ENCODE measurements at regions not wholly inside any gene's neighbourhood (a gene's known extent, or its start where the extent isn't known, plus 50 kb on each side); places are given as distances from the start of the nearest gene placed in this dataset.
"Not testable (repeated sequence)": the region's sequence is repeated elsewhere in the genome, so short reads cannot be mapped to it uniquely, and the experiment has no call there.

- no peak for DNase-seq (ENCODE audit: low spot score)
Measured at GRCh38 chr3:182508919-182509711, 284.2 kb upstream of the ATP11B start.

DNA sequence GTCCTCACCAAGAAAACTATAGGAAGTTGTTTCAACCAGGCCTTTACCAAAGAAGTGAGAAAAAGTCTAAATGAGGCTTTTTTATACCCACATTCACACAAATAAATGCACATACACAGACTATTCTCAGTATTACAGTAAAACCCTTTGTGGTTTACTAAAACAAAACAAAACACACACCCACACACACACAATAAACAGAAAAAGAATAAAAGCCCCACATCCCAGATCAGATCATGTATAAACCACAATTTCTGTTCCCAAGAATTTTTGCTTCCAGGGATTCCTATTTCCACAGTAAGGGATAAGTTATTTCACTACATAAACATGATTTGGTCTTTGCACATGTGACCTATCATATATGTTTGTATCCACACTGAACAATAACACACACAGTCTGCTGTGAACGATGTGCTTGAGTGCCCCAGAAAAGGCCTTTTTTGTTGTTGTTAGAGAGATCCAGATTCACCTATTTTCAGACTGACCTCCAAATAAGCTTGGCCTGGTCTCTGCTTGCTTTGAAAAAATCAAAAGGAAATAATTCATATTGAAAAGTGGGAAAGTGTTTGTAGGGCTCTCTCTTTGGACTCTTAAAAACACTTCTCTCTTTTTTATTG lies 283.4 kb upstream of the ATP11B start:
- no peak for DNase-seq (ENCODE audit: low spot score)

- DNase-seq (ENCODE audit: low spot score), result no peak
Measured at GRCh38 chr3:182514236-182514964, 278.9 kb upstream of the ATP11B start.

DNA sequence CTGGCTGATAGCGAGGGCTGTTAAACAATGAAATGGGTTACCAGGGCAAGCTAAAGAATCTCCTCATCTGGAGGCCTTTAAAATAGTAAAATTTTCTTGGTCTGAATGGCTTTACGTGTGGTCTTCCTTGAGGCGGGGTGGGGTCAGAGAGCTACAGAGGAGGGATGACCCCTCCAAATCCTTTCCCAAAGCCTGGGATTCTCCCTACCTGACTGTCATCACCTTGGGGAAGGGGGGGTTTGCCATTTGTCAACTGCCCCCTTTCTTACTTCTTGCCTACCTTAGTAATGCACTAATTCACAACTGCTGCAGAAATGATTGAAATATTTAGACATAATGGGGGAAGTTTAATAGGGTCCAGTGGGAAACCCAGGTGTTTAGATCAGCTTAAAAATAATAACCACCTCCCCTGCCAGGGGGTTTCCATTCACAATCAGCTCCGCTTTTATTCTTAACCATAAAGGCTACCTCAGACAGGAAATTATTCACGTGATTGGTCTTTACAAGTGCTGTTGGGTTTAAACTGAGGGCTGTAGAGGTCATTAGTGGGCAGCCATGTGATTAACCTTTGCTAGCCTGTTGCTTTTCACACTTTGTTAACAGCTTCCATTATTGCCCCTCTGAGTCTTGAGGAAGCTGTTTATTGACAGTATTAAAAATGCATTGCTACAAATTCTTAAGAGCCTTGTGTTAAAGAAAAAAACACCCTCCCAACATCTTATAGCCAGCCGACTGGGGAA lies 276.5 kb upstream of the ATP11B start:
- no peak for DNase-seq (ENCODE audit: low spot score)

DNA sequence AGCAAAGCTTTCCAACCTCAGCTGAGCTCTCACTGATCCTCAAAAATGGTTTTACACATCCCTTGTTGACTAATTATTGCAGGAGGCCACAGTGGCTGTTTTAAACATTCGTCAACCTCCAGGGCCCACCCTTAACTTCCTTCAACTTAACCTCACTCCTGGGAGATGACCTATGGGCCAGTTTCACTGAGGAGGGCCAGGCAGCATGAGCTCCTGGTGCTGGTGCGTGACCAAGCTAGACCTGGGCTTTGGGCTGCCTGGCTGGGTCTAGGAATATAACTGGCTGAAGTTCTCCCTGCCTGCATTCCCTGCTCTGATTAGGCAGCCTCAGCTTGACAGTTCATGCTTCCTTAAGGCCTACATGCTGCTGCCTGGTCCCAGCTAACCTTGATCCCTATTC lies 273.7 kb upstream of the ATP11B start:
- no peak for DNase-seq (ENCODE audit: low spot score)

GRCh38 chr3:182521339-182521738 lies 272.0 kb upstream of the ATP11B start:
- DNase-seq (ENCODE audit: low spot score), result no peak

DNA sequence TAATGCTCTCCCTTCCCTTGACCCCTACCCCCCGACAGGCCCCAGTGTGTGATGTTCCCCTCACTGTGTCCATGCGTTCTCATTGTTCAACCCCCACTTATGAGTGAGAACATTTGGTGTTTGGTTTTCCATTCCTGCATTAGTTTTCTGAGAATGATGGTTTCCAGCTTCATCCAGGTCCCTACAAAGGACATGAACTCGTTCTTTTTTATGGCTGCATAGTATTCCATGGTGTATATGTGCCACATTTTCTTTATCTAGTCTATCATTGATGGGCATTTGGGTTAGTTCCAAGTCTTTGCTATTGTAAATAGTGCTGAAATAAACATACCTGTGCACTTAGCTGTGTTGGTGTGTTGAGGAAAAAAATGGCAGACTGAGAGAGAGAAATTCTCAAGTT lies 269.9 kb upstream of the ATP11B start:
- not testable (repeated sequence) for DNase-seq (ENCODE audit: low spot score)

- DNase-seq (ENCODE audit: low spot score), result no peak
Measured at GRCh38 chr3:182523836-182524235, 269.5 kb upstream of the ATP11B start.

- DNase-seq (ENCODE audit: low spot score), result no peak
Measured at GRCh38 chr3:182524711-182525401, 268.4 kb upstream of the ATP11B start.

DNA sequence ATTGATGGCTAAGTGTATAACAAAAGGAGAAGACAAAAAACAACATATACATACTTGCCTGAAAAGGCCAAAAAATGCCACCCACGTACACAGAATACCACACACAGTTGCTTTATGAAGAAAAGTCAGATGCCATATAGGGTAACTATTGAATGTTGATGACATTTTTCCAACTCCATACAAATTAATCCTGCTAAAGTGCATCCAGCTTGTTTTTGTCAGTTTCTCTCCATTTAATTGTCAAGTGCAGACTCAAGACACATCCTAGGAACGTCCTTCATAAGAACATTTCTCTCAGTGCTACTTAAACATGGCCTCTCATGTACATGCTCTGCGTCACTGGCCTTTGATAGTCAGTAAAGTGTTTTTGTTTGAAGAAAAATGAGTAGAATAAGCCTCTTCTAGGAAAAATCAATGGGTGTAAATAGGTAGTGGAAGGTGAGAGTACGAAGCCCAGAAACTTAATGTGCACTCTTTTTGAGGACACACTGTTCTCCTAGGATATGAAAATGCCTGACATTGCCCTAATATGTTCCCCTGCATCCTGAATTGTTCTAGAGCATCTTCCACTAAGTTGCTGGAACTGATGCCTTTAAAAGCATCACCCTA lies 267.4 kb upstream of the ATP11B start:
- DNase-seq (ENCODE audit: low spot score), result no peak

DNA sequence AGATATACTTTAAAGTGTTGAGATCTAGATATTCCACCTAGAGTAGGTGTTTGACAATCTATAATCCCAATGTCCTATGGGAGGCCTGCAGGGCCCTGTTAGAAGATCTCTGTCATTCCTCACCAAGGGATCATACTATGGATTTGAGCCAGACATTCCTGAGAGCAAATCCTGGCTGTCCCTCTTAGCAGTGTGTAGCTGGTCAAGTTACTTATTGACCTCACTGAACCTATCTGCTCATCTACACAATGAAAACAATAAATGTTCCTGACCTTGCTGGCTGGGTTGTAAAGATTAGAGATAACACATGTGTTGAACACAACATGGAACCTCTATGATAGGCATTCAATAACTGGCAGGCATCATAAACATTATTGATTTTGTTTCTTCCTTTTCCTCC lies 265.6 kb upstream of the ATP11B start:
- DNase-seq (ENCODE audit: low spot score), result no peak

DNA sequence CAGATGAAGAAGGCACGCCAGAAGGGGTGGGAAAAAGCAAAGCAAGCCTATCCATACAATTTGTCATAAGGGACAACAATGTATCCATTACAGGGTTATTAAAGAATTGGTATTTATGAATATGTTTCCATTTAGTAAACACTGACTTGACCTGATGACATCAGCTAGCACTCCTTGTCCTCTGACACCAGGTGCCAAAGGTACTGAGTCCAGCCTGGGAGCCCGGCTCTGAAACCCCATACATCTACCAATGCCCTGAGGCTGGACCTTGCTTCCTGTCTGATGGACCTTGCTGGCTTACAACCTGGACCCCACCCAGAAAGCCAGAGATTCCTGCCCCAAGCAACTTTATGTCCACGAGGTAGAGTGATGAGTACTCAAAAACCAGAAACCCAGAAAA lies 263.0 kb upstream of the ATP11B start:
- DNase-seq (ENCODE audit: low spot score), result no peak

GRCh38 chr3:182533394-182533793 lies 259.9 kb upstream of the ATP11B start:
- DNase-seq (ENCODE audit: low spot score), result no peak

GRCh38 chr3:182544542-182544941 lies 248.8 kb upstream of the ATP11B start:
- DNase-seq (ENCODE audit: low spot score), result no peak

DNA sequence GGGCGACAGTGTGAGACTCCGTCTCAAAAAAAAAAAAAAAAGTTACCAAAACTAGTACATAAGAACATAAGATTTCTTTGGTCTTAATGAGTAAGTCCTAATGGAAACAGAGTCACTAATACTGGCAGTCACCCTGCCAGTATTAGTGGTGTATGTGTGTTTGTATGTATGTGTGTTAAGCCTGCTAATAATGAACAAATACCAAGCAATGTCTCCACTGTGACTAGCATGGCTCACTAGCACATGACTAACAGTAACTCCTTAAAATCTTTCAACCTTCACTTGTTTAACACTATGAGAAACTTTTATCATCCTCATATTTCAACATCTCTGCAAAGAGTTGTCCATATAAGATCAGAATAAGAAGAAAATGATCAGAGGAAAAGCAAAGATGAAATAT lies 231.0 kb upstream of the ATP11B start:
- DNase-seq (ENCODE audit: low spot score), result no peak

DNA sequence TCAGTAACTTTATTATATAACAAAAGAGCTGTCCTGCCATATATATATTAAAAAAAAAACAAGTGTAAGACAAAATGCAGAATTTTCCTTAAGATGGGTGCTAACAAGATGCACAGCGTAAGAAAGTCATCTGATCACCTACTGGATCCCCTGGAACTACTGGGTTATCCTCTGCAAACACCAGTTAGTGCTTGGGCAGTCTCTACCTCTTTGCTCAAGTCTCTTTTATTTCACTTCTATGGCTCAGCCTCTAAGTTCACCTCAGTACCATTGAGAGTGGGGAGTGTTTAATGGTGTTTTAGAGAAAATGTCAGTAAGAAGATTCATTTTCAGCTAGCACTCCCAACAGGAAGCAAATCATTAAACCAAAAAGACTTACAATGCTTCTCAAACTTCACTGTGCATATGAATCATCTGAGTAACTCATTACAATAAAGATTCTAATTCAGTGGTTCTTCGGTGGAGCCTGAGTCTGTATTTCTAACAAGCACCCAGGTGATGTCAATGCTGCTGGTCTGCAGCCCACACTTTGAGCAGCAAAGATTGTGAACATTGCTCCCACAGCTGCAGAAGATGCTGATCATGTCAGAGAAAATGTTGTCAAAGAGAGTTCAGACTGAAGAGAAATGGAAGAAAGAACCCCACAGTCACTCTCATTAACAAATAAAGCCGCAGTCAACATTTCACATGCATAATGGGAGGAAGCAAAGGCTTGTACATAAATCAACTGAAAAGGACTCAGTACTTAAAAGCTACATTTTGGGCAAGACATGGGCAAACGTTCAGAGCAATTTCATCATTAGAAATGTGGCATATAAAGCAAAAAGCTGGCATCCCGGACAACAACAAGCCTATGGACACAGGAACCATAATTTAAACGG lies 227.1 kb upstream of the ATP11B start:
- no peak for DNase-seq (ENCODE audit: low spot score)

GRCh38 chr3:182567700-182568099 lies 225.6 kb upstream of the ATP11B start:
- DNase-seq (ENCODE audit: low spot score), result no peak

GRCh38 chr3:182568261-182568660 lies 225.0 kb upstream of the ATP11B start:
- DNase-seq (ENCODE audit: low spot score), result no peak

DNA sequence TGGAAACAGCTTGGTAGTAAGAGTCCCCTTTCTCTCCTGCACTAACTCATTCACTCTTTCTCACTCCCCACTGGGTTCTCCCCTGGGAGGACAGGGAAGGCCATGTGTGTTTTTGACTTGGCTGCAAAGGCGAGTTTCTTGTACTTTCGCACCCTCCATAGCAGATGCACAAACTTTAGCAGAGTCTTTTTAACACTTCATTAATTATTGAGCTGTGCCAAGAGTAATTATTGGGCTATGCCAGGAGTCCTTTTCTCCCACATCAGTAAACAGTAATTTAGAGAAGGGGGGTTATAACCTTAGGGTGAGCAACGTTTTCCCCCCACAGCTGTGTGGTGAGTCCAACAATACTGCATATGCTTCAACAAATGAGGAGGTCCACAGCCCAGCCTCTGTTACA lies 224.4 kb upstream of the ATP11B start:
- DNase-seq (ENCODE audit: low spot score), result no peak

GRCh38 chr3:182570946-182571594 lies 222.2 kb upstream of the ATP11B start:
- no peak for DNase-seq (ENCODE audit: low spot score)

Measured in hepatic stellate cell (primary cell).